HAP-1 (cell line): ENCODE measurements at regions not wholly inside any gene's neighbourhood (a gene's known extent, or its start where the extent isn't known, plus 50 kb on each side); places are given as distances from the start of the nearest gene placed in this dataset.

Experiments
- DNase-seq, 2 experiments: peaks; one replicate each; pipeline ENCODE4 v3.0.0-alpha.2; 2016 to 2020; ENCODE audit warnings: low spot score in 2 of 2
- H3K27me3 ChIP-seq: fragments of 250-450 bp; sonication (Bioruptor Pico); 2 replicates; pipeline ENCODE4 v1.5.1; 2020; ENCODE audit warnings: low read depth, mild to moderate bottlenecking, moderate library complexity
- H3K36me3 ChIP-seq: fragments of 250-450 bp; sonication (Bioruptor Pico); replicated peaks from 2 replicates; pipeline ENCODE4 v1.5.1; 2020; ENCODE audit warnings: mild to moderate bottlenecking
- H3K4me1 ChIP-seq: fragments of 250-450 bp; sonication (Bioruptor Pico); 2 replicates; pipeline ENCODE4 v1.5.1; 2020; ENCODE audit warnings: mild to moderate bottlenecking
- H3K4me3 ChIP-seq: fragments of 250-450 bp; sonication (Bioruptor Pico); 2 replicates; pipeline ENCODE4 v1.5.1; 2020; ENCODE audit warnings: mild to moderate bottlenecking, moderate library complexity
- H3K9me3 ChIP-seq: fragments of 250-450 bp; sonication (Bioruptor Pico); 2 replicates; pipeline ENCODE4 v1.5.1; 2020; ENCODE audit warnings: mild to moderate bottlenecking, moderate library complexity
- in situ Hi-C: fragments of 300-500 bp; cut with MboI; formaldehyde crosslinking; loops from 3 replicates; pipeline ENCODE4 v1.14.3; 2020; ENCODE audit warnings: low sequenced_read_pairs, inconsistent platforms, mixed read lengths

GRCh38 chr11:113634940-113635575, 71.0 kb downstream of the TMPRSS5 start:
- H3K36me3 ChIP-seq, result no peaks in the 10 kb centered on the region
- H3K9me3 ChIP-seq, result no peaks in the 10 kb centered on the region
- no peaks in the 10 kb centered on the region for H3K27me3 ChIP-seq
- H3K4me3 ChIP-seq, result no peak overlapping the region
- H3K4me1 ChIP-seq, result no peaks in the 10 kb centered on the region
- in situ Hi-C loops, result no loop called here
- no peak for DNase-seq

GRCh38 chr11:113632981-113633380, 73.1 kb downstream of the TMPRSS5 start:
- H3K27me3 ChIP-seq, result no peaks in the 10 kb centered on the region
- DNase-seq, result no peak
- in situ Hi-C loops, result no loop called here
- no peaks in the 10 kb centered on the region for H3K4me1 ChIP-seq
- H3K9me3 ChIP-seq, result no peaks in the 10 kb centered on the region
- no peak overlapping the region for H3K4me3 ChIP-seq
- H3K36me3 ChIP-seq, result no peaks in the 10 kb centered on the region

GRCh38 chr11:113629562-113629961, 76.5 kb downstream of the TMPRSS5 start:
- in situ Hi-C loops, result no loop called here
- no peaks in the 10 kb centered on the region for H3K27me3 ChIP-seq
- DNase-seq, result no peak
- H3K36me3 ChIP-seq, result no peaks in the 10 kb centered on the region
- no peaks in the 10 kb centered on the region for H3K4me1 ChIP-seq
- H3K9me3 ChIP-seq, result no peaks in the 10 kb centered on the region
- H3K4me3 ChIP-seq, result no peak overlapping the region

DNA sequence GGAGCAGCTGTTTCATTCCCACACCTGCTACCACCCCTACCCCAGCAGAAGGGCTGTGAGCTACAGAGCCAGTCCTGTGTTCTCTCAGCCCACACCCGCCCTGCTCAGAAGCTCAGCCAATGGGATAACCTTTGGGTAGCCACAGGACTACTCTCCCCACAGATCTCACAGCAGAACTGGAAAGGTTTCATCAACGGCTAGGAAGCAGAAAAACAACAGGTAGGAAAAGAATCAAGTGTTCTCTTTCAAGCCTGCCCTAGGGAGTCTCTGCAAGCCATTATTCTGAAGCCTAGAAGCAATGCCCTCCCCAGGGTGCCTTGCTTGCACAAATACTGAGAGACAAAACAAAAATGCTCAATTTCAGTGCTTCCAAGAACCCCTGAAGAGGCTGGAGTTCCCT, 77.2 kb downstream of the TMPRSS5 start:
- in situ Hi-C loops, result no loop called here
- H3K36me3 ChIP-seq, result no peaks in the 10 kb centered on the region
- H3K4me3 ChIP-seq, result no peak overlapping the region
- no peaks in the 10 kb centered on the region for H3K27me3 ChIP-seq
- H3K4me1 ChIP-seq, result no peaks in the 10 kb centered on the region
- no peak for DNase-seq
- H3K9me3 ChIP-seq, result no peaks in the 10 kb centered on the region

GRCh38 chr11:113627946-113628345, 78.2 kb downstream of the TMPRSS5 start:
- no peak for DNase-seq
- H3K27me3 ChIP-seq, result no peaks in the 10 kb centered on the region
- H3K9me3 ChIP-seq, result no peaks in the 10 kb centered on the region
- in situ Hi-C loops, result no loop called here
- H3K4me3 ChIP-seq, result no peak overlapping the region
- no peaks in the 10 kb centered on the region for H3K4me1 ChIP-seq
- H3K36me3 ChIP-seq, result no peaks in the 10 kb centered on the region

GRCh38 chr11:113627297-113627696, 78.8 kb downstream of the TMPRSS5 start:
- DNase-seq, result no peak
- Histone ChIP-seq H3K4me1 (no peaks in the 10 kb centered on the region), H3K4me3 (no peak overlapping the region), H3K27me3 (no peaks in the 10 kb centered on the region), H3K9me3 (no peaks in the 10 kb centered on the region), H3K36me3 (no peaks in the 10 kb centered on the region)
- in situ Hi-C loops, result no loop called here

- Histone ChIP-seq H3K27me3 (no peaks in the 10 kb centered on the region; the same call in 1 of the 2 replicates), H3K4me3 (no peak overlapping the region), H3K36me3 (no peaks in the 10 kb centered on the region), H3K9me3 (no peaks in the 10 kb centered on the region), H3K4me1 (no peaks in the 10 kb centered on the region)
- in situ Hi-C loops, result no loop called here
- no peak for DNase-seq
Observed at GRCh38 chr11:113626736-113627135, 79.4 kb downstream of the TMPRSS5 start.

GRCh38 chr11:113623114-113623513, 83.0 kb downstream of the TMPRSS5 start:
- H3K27me3 ChIP-seq, result no peaks in the 10 kb centered on the region; the same call in 1 of the 2 replicates
- H3K4me1 ChIP-seq, result no peaks in the 10 kb centered on the region
- no peak overlapping the region for H3K4me3 ChIP-seq
- no peaks in the 10 kb centered on the region for H3K36me3 ChIP-seq
- no peaks in the 10 kb centered on the region for H3K9me3 ChIP-seq
- in situ Hi-C loops, result no loop called here
- DNase-seq, result no peak

GRCh38 chr11:113618360-113618759, 87.7 kb downstream of the TMPRSS5 start:
- in situ Hi-C loops, result no loop called here
- H3K4me3 ChIP-seq, result no peak overlapping the region
- no peaks in the 10 kb centered on the region for H3K4me1 ChIP-seq
- no peaks in the 10 kb centered on the region for H3K36me3 ChIP-seq
- H3K27me3 ChIP-seq, result no peaks in the 10 kb centered on the region; the same call in 1 of the 2 replicates
- H3K9me3 ChIP-seq, result no peaks in the 10 kb centered on the region
- DNase-seq, result no peak

GRCh38 chr11:113615773-113616172, 90.3 kb downstream of the TMPRSS5 start:
- no peaks in the 10 kb centered on the region for H3K9me3 ChIP-seq
- in situ Hi-C loops, result no loop called here
- H3K4me1 ChIP-seq, result no peaks in the 10 kb centered on the region
- H3K36me3 ChIP-seq, result no peaks in the 10 kb centered on the region
- no peaks in the 10 kb centered on the region for H3K27me3 ChIP-seq
- DNase-seq, result no peak
- H3K4me3 ChIP-seq, result no peak overlapping the region

DNA sequence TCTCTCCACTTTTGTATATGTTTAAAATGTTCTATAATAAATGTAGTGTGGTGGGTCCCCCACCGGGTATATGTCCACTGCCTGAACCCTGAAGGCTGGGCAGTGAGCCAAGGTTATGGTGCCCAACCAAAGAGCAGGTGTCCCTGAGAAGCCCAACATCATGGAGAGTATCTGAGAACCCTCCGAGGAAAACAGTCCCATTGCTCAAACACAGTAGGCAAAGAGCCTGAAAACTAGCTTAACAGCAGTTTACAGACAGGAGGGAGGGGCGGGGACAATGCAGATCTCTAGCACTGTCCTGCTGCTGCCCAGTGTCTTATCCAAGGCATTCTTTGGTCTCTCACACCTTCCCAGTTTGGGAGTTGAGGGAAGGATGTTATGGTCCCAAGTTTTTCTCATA, 91.0 kb downstream of the TMPRSS5 start:
- Histone ChIP-seq H3K4me1 (no peaks in the 10 kb centered on the region), H3K27me3 (no peaks in the 10 kb centered on the region), H3K36me3 (no peaks in the 10 kb centered on the region), H3K9me3 (no peaks in the 10 kb centered on the region), H3K4me3 (no peak overlapping the region)
- no peak for DNase-seq
- in situ Hi-C loops, result no loop called here

GRCh38 chr11:113614097-113614496, 92.0 kb downstream of the TMPRSS5 start:
- Histone ChIP-seq H3K36me3 (no peaks in the 10 kb centered on the region), H3K4me1 (no peaks in the 10 kb centered on the region), H3K27me3 (no peaks in the 10 kb centered on the region), H3K9me3 (no peaks in the 10 kb centered on the region), H3K4me3 (no peak overlapping the region)
- no peak for DNase-seq
- in situ Hi-C loops, result no loop called here

GRCh38 chr11:113613619-113614018, 92.5 kb downstream of the TMPRSS5 start:
- no peak overlapping the region for H3K4me3 ChIP-seq
- H3K36me3 ChIP-seq, result no peaks in the 10 kb centered on the region
- in situ Hi-C loops, result no loop called here
- no peaks in the 10 kb centered on the region for H3K9me3 ChIP-seq
- DNase-seq, result no peak
- no peaks in the 10 kb centered on the region for H3K4me1 ChIP-seq
- H3K27me3 ChIP-seq, result no peaks in the 10 kb centered on the region

DNA sequence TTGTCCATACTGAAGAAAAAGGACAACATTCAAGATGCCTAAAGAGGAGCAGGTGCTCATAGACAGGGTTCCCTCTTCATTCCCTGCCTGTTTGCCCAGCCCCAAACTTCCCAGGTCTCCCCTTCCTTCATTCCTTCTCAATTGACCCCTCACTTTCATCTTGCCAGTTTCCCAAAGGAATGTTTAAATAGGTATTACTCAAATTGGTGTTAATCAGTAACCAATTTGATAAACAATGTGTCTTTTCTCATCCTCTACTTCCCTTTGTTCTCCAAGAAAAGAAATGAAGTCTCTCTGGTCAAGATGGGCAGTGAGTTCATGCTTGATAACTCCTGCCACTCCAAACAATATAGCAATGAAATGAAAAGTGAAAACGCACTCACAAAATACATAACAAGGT, 101.9 kb downstream of the TMPRSS5 start:
- DNase-seq, result no peak
- H3K9me3 ChIP-seq, result no peaks in the 10 kb centered on the region
- H3K36me3 ChIP-seq, result no peaks in the 10 kb centered on the region
- no peak overlapping the region for H3K4me3 ChIP-seq
- no peaks in the 10 kb centered on the region for H3K27me3 ChIP-seq
- in situ Hi-C loops, result no loop called here
- H3K4me1 ChIP-seq, result no peaks in the 10 kb centered on the region
